ENCODE measurements at regions not wholly inside any gene's neighbourhood (a gene's known extent, or its start where the extent isn't known, plus 50 kb on each side); places are given as distances from the start of the nearest gene placed in this dataset.
A peak's percentile ranks its signal among the peaks of the same experiment; 100 is the strongest.

GRCh38 chr16:63720848-63721247 lies 1401.0 kb downstream of the CDH11 start:
- Histone ChIP-seq H3K9me3 (ENCODE audit: control insufficient read depth, low read depth, low read length) (no peaks in the 10 kb centered on the region), H3K9me1 (ENCODE audit: control insufficient read depth, extremely low read depth, insufficient read depth, low read length) (no peaks in the 10 kb centered on the region), H3K27me3 (ENCODE audit: control insufficient read depth, extremely low read depth, insufficient read depth, low read length) (no peaks in the 10 kb centered on the region), H3K4me1 (ENCODE audit: control insufficient read depth, extremely low read depth, insufficient read depth, low read length) (no peaks in the 10 kb centered on the region), H3K79me2 (ENCODE audit: control insufficient read depth, insufficient read depth, low read length) (no peaks in the 10 kb centered on the region), H3K36me3 (ENCODE audit: control insufficient read depth in 2 of 2, extremely low read depth in 1 of 2, insufficient read depth in 2 of 2, low read length in 2 of 2) (no peaks in the 10 kb centered on the region), H3K9ac (ENCODE audit: control insufficient read depth, extremely low read depth, insufficient read depth, low read length) (no peak overlapping the region), H3K4me3 (ENCODE audit: control insufficient read depth in 2 of 3, extremely low read depth in 1 of 3, insufficient read depth in 2 of 3, low read depth in 1 of 3, low read length in 3 of 3) (no peak overlapping the region), H2AFZ (ENCODE audit: control insufficient read depth, low read length) (no peak overlapping the region), H3K27ac (ENCODE audit: control insufficient read depth, insufficient read depth, low read length) (no peak overlapping the region), H4K20me1 (ENCODE audit: control insufficient read depth, extremely low read depth, insufficient read depth, low read length) (no peaks in the 10 kb centered on the region), H3K4me2 (ENCODE audit: control insufficient read depth, extremely low read depth, insufficient read depth, low read depth, low read length) (no peak overlapping the region)
- DNase-seq (ENCODE audit: low read depth, low spot score) (no peak), FAIRE-seq (no peak)
- dilution Hi-C loops (cut with MboI; ENCODE audit: extremely low pct_ligation_motif_present, low sequenced_read_pairs): no loop called here
- TF ChIP-seq EZH2 (IDR thresholded peaks at IDR 0.05; ENCODE audit: low read length) (no peak), CTCF (optimal IDR thresholded peaks at IDR 0.05 in 1 of 3, IDR thresholded peaks at IDR 0.05 in 1 of 3, conservative IDR thresholded peaks at IDR 0.05 in 1 of 3; ENCODE audit: extremely low read depth in 1 of 3, insufficient read depth in 2 of 3, low read length in 3 of 3) (peak in 1 of 3 experiments; percentile 4)

- Histone ChIP-seq H4K20me1 (ENCODE audit: control insufficient read depth, extremely low read depth, insufficient read depth, low read length) (no peaks in the 10 kb centered on the region), H3K27ac (ENCODE audit: control insufficient read depth, insufficient read depth, low read length) (no peak overlapping the region), H3K9me3 (ENCODE audit: control insufficient read depth, low read depth, low read length) (no peaks in the 10 kb centered on the region), H3K36me3 (ENCODE audit: control insufficient read depth in 2 of 2, extremely low read depth in 1 of 2, insufficient read depth in 2 of 2, low read length in 2 of 2) (no peaks in the 10 kb centered on the region), H2AFZ (ENCODE audit: control insufficient read depth, low read length) (no peak overlapping the region), H3K79me2 (ENCODE audit: control insufficient read depth, insufficient read depth, low read length) (no peaks in the 10 kb centered on the region), H3K4me1 (ENCODE audit: control insufficient read depth, extremely low read depth, insufficient read depth, low read length) (no peaks in the 10 kb centered on the region), H3K4me2 (ENCODE audit: control insufficient read depth, extremely low read depth, insufficient read depth, low read depth, low read length) (no peak overlapping the region), H3K27me3 (ENCODE audit: control insufficient read depth, extremely low read depth, insufficient read depth, low read length) (no peaks in the 10 kb centered on the region), H3K9me1 (ENCODE audit: control insufficient read depth, extremely low read depth, insufficient read depth, low read length) (no peaks in the 10 kb centered on the region), H3K9ac (ENCODE audit: control insufficient read depth, extremely low read depth, insufficient read depth, low read length) (no peak overlapping the region), H3K4me3 (ENCODE audit: control insufficient read depth in 2 of 3, extremely low read depth in 1 of 3, insufficient read depth in 2 of 3, low read depth in 1 of 3, low read length in 3 of 3) (no peak overlapping the region)
- DNase-seq (ENCODE audit: low read depth, low spot score) (no peak), FAIRE-seq (no peak)
- TF ChIP-seq CTCF (optimal IDR thresholded peaks at IDR 0.05 in 1 of 3, IDR thresholded peaks at IDR 0.05 in 1 of 3, conservative IDR thresholded peaks at IDR 0.05 in 1 of 3; ENCODE audit: extremely low read depth in 1 of 3, insufficient read depth in 2 of 3, low read length in 3 of 3) (no peak), EZH2 (IDR thresholded peaks at IDR 0.05; ENCODE audit: low read length) (no peak)
- dilution Hi-C loops (cut with MboI; ENCODE audit: extremely low pct_ligation_motif_present, low sequenced_read_pairs): no loop called here
Measured at GRCh38 chr16:63719926-63720325, 1401.9 kb downstream of the CDH11 start.

Measured in keratinocyte (primary cell).